H9 (cell line): ENCODE measurements at regions not wholly inside any gene's neighbourhood (a gene's known extent, or its start where the extent isn't known, plus 50 kb on each side); places are given as distances from the start of the nearest gene placed in this dataset.

Experiments used
- DNase-seq: peaks from one replicate; pipeline ENCODE4 v3.0.0-alpha.2; 2017
- H2AFZ ChIP-seq: one replicate; pipeline ENCODE4 v1.6.1; 2013; ENCODE audit warnings: mild to moderate bottlenecking, low read length, control low read depth, moderate library complexity
- H2AK5ac ChIP-seq: 2 replicates; pipeline ENCODE4 v1.6.1; 2013; ENCODE audit warnings: low read length, control low read depth, mixed read lengths; ENCODE audit not compliant: insufficient read length
- H2BK120ac ChIP-seq: one replicate; pipeline ENCODE4 v1.6.1; 2013; ENCODE audit warnings: low read depth, mild to moderate bottlenecking, low read length, control low read depth, inconsistent platforms; ENCODE audit not compliant: poor library complexity, severe bottlenecking
- H2BK12ac ChIP-seq: 2 replicates; pipeline ENCODE4 v1.6.1; 2013; ENCODE audit warnings: low read length, control low read depth, mixed read lengths, low read depth; ENCODE audit not compliant: insufficient read length
- H2BK15ac ChIP-seq: 2 replicates; pipeline ENCODE4 v1.6.1; 2013; ENCODE audit warnings: low read depth, low read length, control low read depth
- H2BK20ac ChIP-seq: one replicate; pipeline ENCODE4 v1.6.1; 2013; ENCODE audit warnings: low read depth, mild to moderate bottlenecking, low read length, control low read depth, inconsistent platforms; ENCODE audit not compliant: poor library complexity, severe bottlenecking
- H2BK5ac ChIP-seq: 2 replicates; pipeline ENCODE4 v1.6.1; 2013; ENCODE audit warnings: low read length, control low read depth, mixed read lengths; ENCODE audit not compliant: insufficient read length
- H3K14ac ChIP-seq: 2 replicates; pipeline ENCODE4 v1.6.1; 2013; ENCODE audit warnings: low read length, control low read depth; ENCODE audit not compliant: insufficient read depth
- H3K18ac ChIP-seq: 2 replicates; pipeline ENCODE4 v1.6.1; 2013; ENCODE audit warnings: low read depth, mild to moderate bottlenecking, mixed read lengths, low read length, control low read depth; ENCODE audit not compliant: insufficient read length
- H3K23ac ChIP-seq: 2 replicates; pipeline ENCODE4 v1.6.1; 2013; ENCODE audit warnings: low read length, control low read depth, mixed read lengths, low read depth; ENCODE audit not compliant: insufficient read length
- H3K23me2 ChIP-seq: 2 replicates; pipeline ENCODE4 v1.6.1; 2013; ENCODE audit warnings: low read depth, mild to moderate bottlenecking, mixed read lengths, low read length, control low read depth; ENCODE audit not compliant: insufficient read length, poor library complexity, severe bottlenecking
- H3K27ac ChIP-seq: 2 replicates; pipeline ENCODE4 v1.5.1; 2013; ENCODE audit warnings: low read length, control low read depth, mixed read lengths, low read depth; ENCODE audit not compliant: insufficient read length
- H3K27me3 ChIP-seq: 2 replicates; pipeline ENCODE4 v1.6.1; 2013; ENCODE audit warnings: low read length, control low read depth, inconsistent platforms; ENCODE audit not compliant: insufficient read depth
- H3K4ac ChIP-seq: 2 replicates; pipeline ENCODE4 v1.6.1; 2013; ENCODE audit warnings: low read depth, mild to moderate bottlenecking, control low read depth, inconsistent platforms, low read length, moderate library complexity
- H3K4me1 ChIP-seq: 2 replicates; pipeline ENCODE4 v1.6.1; 2013; ENCODE audit warnings: low read length, control low read depth, inconsistent platforms; ENCODE audit not compliant: insufficient read depth
- H3K4me2 ChIP-seq: 2 replicates; pipeline ENCODE4 v1.6.1; 2013; ENCODE audit warnings: low read length, control low read depth, mixed read lengths; ENCODE audit not compliant: insufficient read length, insufficient read depth
- H3K56ac ChIP-seq: 2 replicates; pipeline ENCODE4 v1.6.1; 2013; ENCODE audit warnings: low read depth, mild to moderate bottlenecking, mixed read lengths, low read length, control low read depth; ENCODE audit not compliant: insufficient read length
- H3K79me1 ChIP-seq: 2 replicates; pipeline ENCODE4 v1.6.1; 2013; ENCODE audit warnings: low read depth, mild to moderate bottlenecking, moderate library complexity, low read length, control low read depth, inconsistent platforms; ENCODE audit not compliant: insufficient read depth, poor library complexity, severe bottlenecking
- H3K79me2 ChIP-seq: 2 replicates; pipeline ENCODE4 v1.6.1; 2013; ENCODE audit warnings: low read length, control low read depth, inconsistent platforms; ENCODE audit not compliant: insufficient read depth
- H3K9ac ChIP-seq: 2 replicates; pipeline ENCODE4 v1.6.1; 2013; ENCODE audit warnings: low read length, control low read depth, mixed read lengths; ENCODE audit not compliant: insufficient read length; ENCODE audit errors: extremely low read depth
- H3K9me3 ChIP-seq: one replicate; pipeline ENCODE4 v1.6.1; 2013; ENCODE audit warnings: low read depth, low read length, inconsistent platforms; ENCODE audit not compliant: control insufficient read depth
- H3T11ph ChIP-seq: one replicate; pipeline ENCODE4 v1.6.1; 2013; ENCODE audit warnings: mild to moderate bottlenecking, low read length, control low read depth, inconsistent platforms
- H4K20me1 ChIP-seq: one replicate; pipeline ENCODE4 v1.6.1; 2013; ENCODE audit not compliant: control insufficient read depth, insufficient read length, insufficient read depth
- H4K5ac ChIP-seq: 2 replicates; pipeline ENCODE4 v1.6.1; 2013; ENCODE audit warnings: low read depth, mild to moderate bottlenecking, mixed read lengths, low read length, control low read depth; ENCODE audit not compliant: insufficient read length
- H4K8ac ChIP-seq: replicated peaks from 2 replicates; pipeline ENCODE4 v1.6.1; 2013; ENCODE audit warnings: low read length, control low read depth, mixed read lengths, low read depth; ENCODE audit not compliant: insufficient read length
- H4K91ac ChIP-seq: 2 replicates; pipeline ENCODE4 v1.6.1; 2013; ENCODE audit warnings: low read depth, mild to moderate bottlenecking, moderate library complexity, mixed read lengths, low read length, control low read depth; ENCODE audit not compliant: insufficient read length
- H3K27ac Mint-ChIP-seq, 3 experiments: 2 replicates in 2 of 3; 3 replicates in 1 of 3; pipeline ENCODE4 v1.8.0; 2020 to 2021; ENCODE audit warnings: mixed read lengths in 3 of 3, mild to moderate bottlenecking in 1 of 3, moderate library complexity in 1 of 3
- H3K27me3 Mint-ChIP-seq: 2 replicates; pipeline ENCODE4 v1.8.0; 2021; ENCODE audit warnings: low read depth, mild to moderate bottlenecking, moderate library complexity, mixed read lengths
- H3K36me3 Mint-ChIP-seq, 3 experiments: 2 replicates in 2 of 3; 3 replicates in 1 of 3; pipeline ENCODE4 v1.8.0; 2020 to 2021; ENCODE audit warnings: low read depth in 3 of 3, mixed read lengths in 3 of 3; ENCODE audit not compliant: insufficient read depth in 1 of 3
- H3K4me1 Mint-ChIP-seq, 2 experiments: 2 replicates each; pipeline ENCODE4 v1.8.0; 2020; ENCODE audit warnings: mixed read lengths in 2 of 2
- H3K4me3 Mint-ChIP-seq, 2 experiments: 2 replicates in 1 of 2; 3 replicates in 1 of 2; pipeline ENCODE4 v1.8.0; 2020 to 2021; ENCODE audit warnings: mild to moderate bottlenecking in 2 of 2, mixed read lengths in 2 of 2, moderate library complexity in 1 of 2
- H3K9me3 Mint-ChIP-seq, 2 experiments: 2 replicates in 1 of 2; 3 replicates in 1 of 2; pipeline ENCODE4 v1.8.0; 2020; ENCODE audit warnings: mild to moderate bottlenecking in 2 of 2, mixed read lengths in 2 of 2, moderate library complexity in 1 of 2
- CTCF ChIP-seq: fragments of 200-600 bp; sonication (generic); conservative IDR thresholded peaks from 3 replicates; pipeline ENCODE4 v1.8.0; 2021; ENCODE audit warnings: antibody characterized with exemption, mild to moderate bottlenecking
- WGBS: extraction: QIAGEN DNeasy Blood & Tissue Kit; methylation state at CpG from one replicate; pipeline ENCODE4 v1.1.7; 2013; ENCODE audit warnings: missing lambda C conversion rate, low lambda C conversion rate, mixed read lengths; ENCODE audit not compliant: insufficient read length; ENCODE audit errors: extremely low coverage; 5-methylcytosine and 5-hydroxymethylcytosine counted together

GRCh38 chr18:78751664-78752063 is 228.0 kb upstream of the SALL3 start:
- Histone ChIP-seq H4K91ac (no peak overlapping the region), H3K18ac (no peak overlapping the region), H2AK5ac (no peak overlapping the region), H3T11ph (no peak overlapping the region), H2BK5ac (no peak overlapping the region), H3K4me1 (no peaks in the 10 kb centered on the region), H3K9ac (no peak overlapping the region), H2BK120ac (no peak overlapping the region), H3K27me3 (no peaks in the 10 kb centered on the region), H3K4ac (no peak overlapping the region), H4K20me1 (peaks cover 4% of the 10 kb centered on the region), H3K9me3 (no peaks in the 10 kb centered on the region), H2BK20ac (no peak overlapping the region), H3K4me2 (no peak overlapping the region), H3K14ac (no peak overlapping the region), H4K5ac (no peak overlapping the region), H3K27ac (no peak overlapping the region), H3K79me1 (no peaks in the 10 kb centered on the region), H2BK15ac (no peak overlapping the region), H4K8ac (no peak overlapping the region), H3K56ac (no peak overlapping the region), H3K23ac (no peak overlapping the region), H3K23me2 (no peaks in the 10 kb centered on the region), H2AFZ (no peak overlapping the region), H2BK12ac (no peak overlapping the region), H3K79me2 (no peaks in the 10 kb centered on the region)
- H3K36me3 Mint-ChIP-seq = no peaks in the 10 kb centered on the region; a peak in 2 of 7 replicates
- no peak overlapping the region for H3K27ac Mint-ChIP-seq
- peaks cover 0 to 5% of the 10 kb centered on the region in 2 experiments; a peak in 2 of 4 replicates for H3K4me1 Mint-ChIP-seq
- no CpG with 5 or more reads among the region's 17 CpGs for WGBS
- DNase-seq = peak; percentile 15
- H3K9me3 Mint-ChIP-seq = peaks cover 0 to 4% of the 10 kb centered on the region in 2 experiments; a peak in 2 of 5 replicates
- H3K4me3 Mint-ChIP-seq = no peak overlapping the region
- TF ChIP-seq CTCF = no peak
- H3K27me3 Mint-ChIP-seq = peaks cover 9% of the 10 kb centered on the region
